ENCODE measurements at regions not wholly inside any gene's neighbourhood (a gene's known extent, or its start where the extent isn't known, plus 50 kb on each side); places are given as distances from the start of the nearest gene placed in this dataset.
"Not testable (repeated sequence)": the region's sequence is repeated elsewhere in the genome, so short reads cannot be mapped to it uniquely, and the experiment has no call there.

GRCh38 chr13:90797335-90797734 lies 550.2 kb upstream of the MIR17HG start:
- DNase-seq: no peak

GRCh38 chr13:90798381-90798780 lies 549.1 kb upstream of the MIR17HG start:
- no peak for DNase-seq

DNA sequence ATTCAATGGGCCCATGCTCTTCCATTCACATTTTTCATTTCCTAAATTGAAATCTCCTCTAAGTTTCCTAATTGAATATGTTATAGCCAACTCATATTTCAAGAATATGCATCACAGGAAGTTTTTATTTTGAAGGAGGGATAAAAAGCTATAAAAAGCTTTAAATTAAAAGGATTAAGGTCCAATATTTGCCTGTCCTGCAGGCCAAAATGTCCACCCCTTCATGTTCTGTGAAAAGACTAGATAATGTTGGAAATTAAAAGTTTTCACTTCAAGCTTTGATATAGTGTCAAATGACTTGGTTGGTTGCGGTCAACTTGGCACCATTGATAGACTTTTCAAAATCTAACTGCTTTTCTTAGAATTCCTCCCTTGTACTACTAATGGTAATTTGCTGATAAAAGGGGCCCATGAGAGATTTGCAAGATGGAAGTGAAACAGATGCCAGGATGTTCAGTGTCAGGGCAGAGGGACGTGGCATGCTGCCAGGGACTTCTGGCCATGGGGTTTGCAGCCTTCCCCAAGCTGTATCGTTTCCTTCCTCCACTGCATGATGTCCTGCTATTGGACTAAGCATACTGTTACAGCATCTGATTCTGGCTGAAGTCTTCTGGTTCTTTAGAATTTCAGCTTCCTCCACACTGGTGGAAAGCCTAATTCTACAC lies 547.3 kb upstream of the MIR17HG start:
- no peak for DNase-seq

DNA sequence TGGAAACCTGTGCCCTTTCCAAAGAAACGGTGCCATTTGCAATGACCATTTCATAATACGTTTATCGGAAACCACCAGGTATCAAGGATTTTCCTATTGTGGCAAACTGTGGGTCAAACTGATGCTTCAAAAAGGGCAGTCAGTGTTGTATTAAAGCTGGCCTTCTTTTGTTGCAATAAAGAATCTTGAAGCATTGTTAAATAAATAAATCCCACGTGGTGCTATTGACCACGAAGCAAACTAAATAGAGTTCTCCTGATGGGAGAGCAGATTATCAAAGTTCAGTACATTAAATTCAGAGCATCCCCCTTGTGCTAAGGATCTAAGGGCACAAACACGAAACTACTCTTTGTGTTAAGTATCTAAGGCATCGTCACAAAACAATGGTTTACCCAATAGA lies 545.9 kb upstream of the MIR17HG start:
- no peak for DNase-seq

GRCh38 chr13:90803210-90803609 lies 544.3 kb upstream of the MIR17HG start:
- no peak for DNase-seq

GRCh38 chr13:90806016-90806615 lies 541.4 kb upstream of the MIR17HG start:
- DNase-seq: no peak

DNA sequence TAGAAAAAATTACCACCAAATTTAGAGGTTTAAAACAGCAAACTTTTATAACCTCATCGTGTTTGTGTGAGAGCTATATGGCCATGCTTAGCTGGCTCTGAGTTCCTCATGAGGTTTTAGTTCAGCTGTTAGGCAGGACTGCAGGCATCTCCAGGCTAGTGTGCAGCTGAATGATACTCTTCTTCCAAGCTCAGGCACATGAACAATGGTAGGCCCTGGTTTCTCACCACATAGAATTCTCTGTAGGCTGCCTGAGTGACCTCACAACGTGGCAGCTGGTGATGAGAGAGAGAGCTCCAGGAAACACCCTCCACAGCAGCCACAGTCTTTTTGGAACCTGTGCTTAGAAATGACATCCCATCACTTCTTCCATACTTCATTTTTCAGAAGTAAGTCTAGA lies 540.6 kb upstream of the MIR17HG start:
- DNase-seq: no peak

DNA sequence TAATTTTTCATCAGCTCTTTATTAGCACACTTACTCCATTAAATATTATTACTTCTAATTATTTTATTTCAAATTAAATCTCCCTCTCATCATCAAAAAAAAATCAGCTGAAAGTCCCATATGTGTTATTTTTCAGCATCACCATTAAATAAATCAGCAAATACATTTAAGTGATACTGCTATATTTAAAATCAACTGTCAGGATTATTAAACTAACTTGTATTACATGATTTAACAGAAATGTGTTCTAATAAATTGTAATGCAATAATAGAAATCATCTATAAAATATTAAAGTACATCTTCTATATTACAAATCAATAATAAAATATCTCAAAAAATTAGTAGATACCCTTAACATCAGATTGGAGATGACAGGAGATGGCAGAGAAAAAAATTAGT lies 538.6 kb upstream of the MIR17HG start:
- DNase-seq: no peak

- DNase-seq: no peak
Measured at GRCh38 chr13:90824032-90824431, 523.5 kb upstream of the MIR17HG start.

DNA sequence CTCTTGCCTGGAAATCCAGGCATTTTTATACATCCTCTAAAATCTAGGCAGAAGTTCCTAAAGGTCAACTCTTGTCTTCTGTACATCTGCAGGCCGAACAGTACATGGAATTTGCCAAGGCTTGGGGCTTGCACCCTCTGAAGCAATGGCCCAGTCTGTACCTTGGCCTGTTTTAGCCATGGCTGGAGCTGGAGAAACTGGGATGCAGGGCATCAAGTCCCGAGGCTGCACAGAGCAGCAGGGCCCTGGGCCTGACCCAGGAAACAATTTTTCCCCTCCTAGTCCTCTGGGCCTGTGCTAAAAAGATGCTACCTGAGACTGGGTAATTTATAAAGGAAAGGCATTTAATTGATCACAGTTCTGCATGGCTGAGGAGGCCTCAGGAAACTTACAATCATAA lies 520.8 kb upstream of the MIR17HG start:
- DNase-seq: no peak

GRCh38 chr13:90830782-90831181 lies 516.7 kb upstream of the MIR17HG start:
- DNase-seq: no peak

GRCh38 chr13:90833951-90834350 lies 513.5 kb upstream of the MIR17HG start:
- no peak for DNase-seq

DNA sequence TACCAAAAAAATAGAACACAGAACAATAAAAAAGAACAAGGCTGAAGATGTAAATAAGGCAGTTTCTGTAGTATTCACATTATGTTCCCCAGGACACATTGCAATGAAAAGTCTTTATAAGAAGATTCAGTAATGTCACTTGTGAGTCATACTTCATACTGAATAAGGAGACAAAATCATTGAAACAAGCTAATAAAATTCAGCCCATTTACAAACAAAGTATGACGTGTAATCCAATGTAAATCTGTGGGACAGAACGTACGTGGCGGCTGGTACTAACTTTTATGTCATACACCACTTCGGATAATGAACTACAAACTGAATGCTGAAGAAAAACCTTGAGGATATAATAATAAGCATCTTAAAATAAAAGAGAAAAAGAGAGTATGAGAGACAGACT lies 512.8 kb upstream of the MIR17HG start:
- no peak for DNase-seq

DNA sequence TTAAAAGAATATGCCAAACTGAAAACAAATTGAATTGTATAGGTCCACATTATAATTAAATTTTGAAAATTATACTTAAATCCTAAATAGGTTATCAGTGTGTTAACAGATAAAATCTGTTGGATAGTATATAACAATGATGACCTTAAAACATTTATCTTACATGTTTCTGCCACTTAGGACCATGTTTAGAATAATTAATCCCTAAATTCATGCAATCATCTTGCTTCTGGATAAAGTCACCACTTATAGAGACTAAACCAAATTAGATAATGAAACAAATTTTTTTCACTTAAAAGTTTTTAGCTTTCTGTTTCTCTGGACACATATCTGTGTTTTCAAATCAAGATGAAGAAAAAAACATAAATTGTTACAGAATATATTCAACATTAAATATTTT lies 511.7 kb upstream of the MIR17HG start:
- no peak for DNase-seq

GRCh38 chr13:90838317-90838960 lies 509.0 kb upstream of the MIR17HG start:
- no peak for DNase-seq

GRCh38 chr13:90839061-90839460 lies 508.4 kb upstream of the MIR17HG start:
- no peak for DNase-seq

GRCh38 chr13:90846936-90847335 lies 500.6 kb upstream of the MIR17HG start:
- no peak for DNase-seq

GRCh38 chr13:90853666-90854065 lies 493.8 kb upstream of the MIR17HG start:
- not testable (repeated sequence) for DNase-seq

- no peak for DNase-seq
Measured at GRCh38 chr13:90857921-90858320, 489.6 kb upstream of the MIR17HG start.

DNA sequence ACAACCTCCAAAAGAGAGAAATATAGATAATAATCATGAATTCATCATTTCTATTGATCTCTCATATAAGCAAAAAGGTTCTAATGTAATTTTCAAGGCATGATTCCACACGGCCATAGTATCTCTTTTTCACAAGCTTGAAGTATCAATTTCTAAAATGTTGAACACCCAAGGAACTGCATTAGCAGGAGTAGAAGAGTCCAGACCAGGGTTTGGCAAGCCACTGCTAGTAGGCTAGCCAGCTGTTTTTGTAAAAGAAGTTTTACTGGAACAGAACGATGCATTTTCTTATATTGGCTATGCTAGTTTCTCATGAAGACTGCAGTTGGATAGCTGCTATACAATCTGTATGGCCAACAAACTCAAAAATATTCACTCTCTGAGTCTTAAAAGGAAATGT lies 481.5 kb upstream of the MIR17HG start:
- no peak for DNase-seq

- DNase-seq: peak; percentile 36 to 61
Measured at GRCh38 chr13:90867336-90867683, 480.2 kb upstream of the MIR17HG start.

GRCh38 chr13:90868321-90868920 lies 479.1 kb upstream of the MIR17HG start:
- DNase-seq: no peak

GRCh38 chr13:90869580-90869979 lies 477.9 kb upstream of the MIR17HG start:
- no peak for DNase-seq

GRCh38 chr13:90872491-90873025 lies 474.9 kb upstream of the MIR17HG start:
- DNase-seq: no peak

Data from SW 1271 (cell line).